IPS-15b (cell line): ENCODE measurements at regions not wholly inside any gene's neighbourhood (a gene's known extent, or its start where the extent isn't known, plus 50 kb on each side); places are given as distances from the start of the nearest gene placed in this dataset.

Experiments
- H3K27me3 ChIP-seq: one replicate; pipeline ENCODE4 v1.6.1; 2013; ENCODE audit warnings: low read length; ENCODE audit not compliant: control insufficient read depth, insufficient read depth
- H3K36me3 ChIP-seq: one replicate; pipeline ENCODE4 v1.6.1; 2013; ENCODE audit warnings: low read length; ENCODE audit not compliant: control insufficient read depth, insufficient read depth
- H3K4me1 ChIP-seq: one replicate; pipeline ENCODE4 v1.6.1; 2013; ENCODE audit warnings: mild to moderate bottlenecking, low read length; ENCODE audit not compliant: control insufficient read depth, insufficient read depth
- H3K4me3 ChIP-seq: one replicate; pipeline ENCODE4 v1.5.1; 2013; ENCODE audit warnings: low read depth, low read length
- H3K9ac ChIP-seq: one replicate; pipeline ENCODE4 v1.6.1; 2013; ENCODE audit warnings: low read depth, mild to moderate bottlenecking, low read length
- H3K9me3 ChIP-seq: one replicate; pipeline ENCODE4 v1.6.1; 2013; ENCODE audit warnings: mild to moderate bottlenecking, low read length; ENCODE audit not compliant: control insufficient read depth, insufficient read depth

DNA sequence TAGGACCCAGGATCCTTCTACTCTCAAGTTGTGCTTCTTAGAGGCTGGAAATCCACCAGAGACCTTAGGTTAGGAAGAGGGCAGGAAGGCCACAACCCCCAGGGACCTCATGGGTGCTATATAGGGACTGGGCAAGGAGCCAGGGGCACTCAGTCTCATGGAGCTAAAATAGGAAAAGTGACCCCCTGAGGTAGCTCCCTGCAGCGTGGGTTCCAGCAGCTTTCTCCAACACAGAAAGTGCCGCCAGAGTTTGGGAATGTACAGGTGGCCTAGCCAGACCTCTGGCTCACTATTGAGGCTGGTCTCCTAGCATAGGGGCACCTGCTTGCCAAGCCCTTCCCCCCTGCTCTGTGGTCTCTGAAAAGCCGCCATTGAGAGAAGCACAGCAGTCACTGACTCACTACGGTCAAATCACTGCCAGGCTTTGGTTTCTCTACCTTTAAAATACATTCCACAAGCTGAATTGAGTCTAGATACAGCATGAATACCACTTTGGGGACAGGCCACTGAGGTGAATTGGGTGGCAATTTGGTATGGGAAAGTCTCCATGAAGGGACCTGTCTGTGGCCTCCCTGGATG lies 333.2 kb upstream of the PODXL start:
- Histone ChIP-seq H3K9me3 (peaks cover 5% of the 10 kb centered on the region), H3K9ac (peak overlapping the region; percentile 47), H3K27me3 (peaks cover 24% of the 10 kb centered on the region), H3K36me3 (no peaks in the 10 kb centered on the region), H3K4me1 (peaks cover 2% of the 10 kb centered on the region), H3K4me3 (no peak overlapping the region)

GRCh38 chr7:131883769-131884168 lies 327.3 kb upstream of the PODXL start:
- H3K4me3 ChIP-seq = no peak overlapping the region
- no peaks in the 10 kb centered on the region for H3K4me1 ChIP-seq

GRCh38 chr7:131883196-131883595 lies 326.8 kb upstream of the PODXL start:
- no peak overlapping the region for H3K9ac ChIP-seq
- H3K27me3 ChIP-seq = peaks cover 4% of the 10 kb centered on the region
- H3K4me1 ChIP-seq = no peaks in the 10 kb centered on the region
- H3K9me3 ChIP-seq = peaks cover 5% of the 10 kb centered on the region
- H3K4me3 ChIP-seq = no peak overlapping the region
- no peaks in the 10 kb centered on the region for H3K36me3 ChIP-seq

More at GRCh38 chr7:131883769-131884168, 327.3 kb upstream of the PODXL start:
- Histone ChIP-seq H3K27me3 (peaks cover 7% of the 10 kb centered on the region), H3K9me3 (peaks cover 5% of the 10 kb centered on the region), H3K36me3 (no peaks in the 10 kb centered on the region), H3K9ac (no peak overlapping the region)

DNA sequence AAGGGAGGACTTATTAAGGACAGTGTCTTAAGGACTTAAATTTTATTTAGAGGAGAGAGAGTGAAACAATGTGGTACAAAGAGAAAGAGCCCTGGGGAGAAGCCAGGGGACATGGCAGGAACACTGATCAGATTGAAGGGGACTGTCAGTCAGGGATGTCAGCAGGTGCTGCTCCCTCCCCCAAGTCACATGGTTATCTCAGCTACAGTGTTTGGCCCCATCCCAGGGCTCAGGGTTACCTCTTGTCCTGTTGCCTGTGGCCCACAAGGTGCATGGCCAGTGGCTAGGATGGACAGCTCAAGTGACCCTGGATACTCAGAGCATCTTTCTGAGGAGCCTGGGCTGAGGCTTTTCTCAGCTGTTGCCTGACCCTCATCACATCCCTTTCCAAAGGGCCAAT lies 325.9 kb upstream of the PODXL start:
- Histone ChIP-seq H3K9me3 (peaks cover 5% of the 10 kb centered on the region), H3K36me3 (no peaks in the 10 kb centered on the region), H3K27me3 (peaks cover 2% of the 10 kb centered on the region), H3K9ac (no peak overlapping the region), H3K4me3 (no peak overlapping the region), H3K4me1 (no peaks in the 10 kb centered on the region)

- no peaks in the 10 kb centered on the region for H3K36me3 ChIP-seq
- H3K4me1 ChIP-seq = no peaks in the 10 kb centered on the region
- no peak overlapping the region for H3K9ac ChIP-seq
- no peaks in the 10 kb centered on the region for H3K9me3 ChIP-seq
- no peaks in the 10 kb centered on the region for H3K27me3 ChIP-seq
- no peak overlapping the region for H3K4me3 ChIP-seq
These were observed 323.6 kb upstream of the PODXL start for GRCh38 chr7:131880078-131880477.

GRCh38 chr7:131879424-131879823 lies 323.0 kb upstream of the PODXL start:
- no peaks in the 10 kb centered on the region for H3K27me3 ChIP-seq
- H3K9ac ChIP-seq = no peak overlapping the region
- H3K4me3 ChIP-seq = no peak overlapping the region
- no peaks in the 10 kb centered on the region for H3K4me1 ChIP-seq
- H3K9me3 ChIP-seq = no peaks in the 10 kb centered on the region
- H3K36me3 ChIP-seq = no peaks in the 10 kb centered on the region

DNA sequence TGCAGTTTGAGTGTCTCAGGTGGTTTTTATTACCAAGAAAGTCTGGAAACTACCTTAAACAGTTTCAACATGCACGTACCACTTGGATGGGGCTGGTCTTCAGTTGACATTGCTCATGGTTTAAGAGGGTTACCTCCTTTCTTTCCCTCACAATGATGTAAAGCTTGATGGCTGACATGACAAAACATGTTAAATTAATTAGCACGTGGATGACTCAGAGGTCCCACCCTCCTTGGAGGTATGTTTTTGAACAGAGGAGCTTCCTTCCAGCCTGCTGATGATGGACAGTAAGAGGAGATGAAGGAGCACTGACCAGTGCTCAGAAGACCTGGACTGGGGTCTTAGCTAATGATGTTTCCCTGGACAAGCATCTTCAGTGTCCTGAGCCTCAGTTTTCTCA lies 322.3 kb upstream of the PODXL start:
- no peaks in the 10 kb centered on the region for H3K27me3 ChIP-seq
- no peaks in the 10 kb centered on the region for H3K4me1 ChIP-seq
- no peak overlapping the region for H3K9ac ChIP-seq
- H3K4me3 ChIP-seq = no peak overlapping the region
- no peaks in the 10 kb centered on the region for H3K9me3 ChIP-seq
- no peaks in the 10 kb centered on the region for H3K36me3 ChIP-seq

DNA sequence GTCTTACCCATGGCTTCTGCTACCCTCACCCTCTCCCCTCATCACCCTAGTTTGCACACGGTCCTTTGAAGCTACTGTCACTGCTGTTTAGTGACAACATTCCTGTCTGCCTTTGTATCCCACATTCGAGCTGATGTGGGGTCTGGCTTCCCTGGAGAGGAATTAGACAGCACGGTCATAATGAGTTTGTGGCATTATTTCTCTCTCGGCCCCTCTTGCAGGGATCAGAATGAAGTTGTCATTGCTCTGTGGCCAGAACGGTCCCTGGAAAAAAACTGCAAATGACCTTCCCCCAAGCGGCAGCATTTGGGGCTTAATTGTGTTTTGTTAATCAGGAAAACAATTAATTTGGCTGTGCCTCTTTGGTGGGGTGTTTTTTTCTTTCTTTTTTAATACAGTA lies 317.2 kb upstream of the PODXL start:
- Histone ChIP-seq H3K4me3 (no peak overlapping the region), H3K9me3 (no peaks in the 10 kb centered on the region), H3K4me1 (no peaks in the 10 kb centered on the region), H3K9ac (no peak overlapping the region), H3K27me3 (no peaks in the 10 kb centered on the region), H3K36me3 (no peaks in the 10 kb centered on the region)

DNA sequence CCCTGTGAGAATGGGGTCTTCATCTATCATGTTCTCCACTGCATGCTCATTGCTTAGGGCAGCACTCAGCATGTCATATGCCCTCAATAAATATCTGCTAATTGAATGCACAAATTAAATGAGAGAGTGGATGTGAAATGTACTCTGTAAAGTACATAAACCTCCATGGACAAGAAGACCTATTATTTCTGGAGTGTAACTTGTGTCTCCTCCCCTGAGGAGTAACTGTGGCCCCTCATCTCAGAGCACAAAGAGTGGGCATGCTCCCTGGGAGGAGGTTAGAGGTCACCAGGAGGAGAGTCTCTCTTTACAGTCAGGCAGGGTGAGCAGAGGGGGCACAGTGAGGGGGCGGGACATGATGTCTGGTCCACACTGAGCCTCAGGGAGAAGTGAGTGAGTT lies 313.6 kb upstream of the PODXL start:
- Histone ChIP-seq H3K9ac (no peak overlapping the region), H3K4me3 (no peak overlapping the region), H3K36me3 (no peaks in the 10 kb centered on the region), H3K4me1 (no peaks in the 10 kb centered on the region), H3K27me3 (no peaks in the 10 kb centered on the region), H3K9me3 (no peaks in the 10 kb centered on the region)

- Histone ChIP-seq H3K4me1 (no peaks in the 10 kb centered on the region), H3K4me3 (no peak overlapping the region), H3K36me3 (no peaks in the 10 kb centered on the region)
These were observed 312.9 kb upstream of the PODXL start for GRCh38 chr7:131869169-131869844.

DNA sequence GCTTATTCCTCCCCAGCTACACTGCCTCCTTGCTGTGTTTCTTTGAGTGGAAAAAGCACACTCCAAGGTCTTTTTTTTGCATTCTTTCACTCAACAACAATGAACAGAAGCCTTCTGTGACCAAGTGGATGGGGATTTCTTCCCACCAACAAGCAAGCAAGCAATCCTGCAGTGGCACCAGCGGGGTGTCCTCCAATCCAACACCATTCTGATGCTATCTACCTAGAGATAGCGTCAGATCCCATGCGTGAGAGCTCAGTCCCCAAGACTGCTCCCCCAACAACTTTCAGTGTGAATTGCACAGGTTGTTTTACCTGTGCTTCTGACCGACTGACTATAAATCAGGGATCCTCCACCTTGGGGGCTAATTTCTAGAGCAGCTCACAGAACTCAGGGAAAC lies 311.0 kb upstream of the PODXL start:
- no peak overlapping the region for H3K9ac ChIP-seq
- no peaks in the 10 kb centered on the region for H3K4me1 ChIP-seq
- H3K9me3 ChIP-seq = no peaks in the 10 kb centered on the region
- no peaks in the 10 kb centered on the region for H3K36me3 ChIP-seq
- H3K27me3 ChIP-seq = no peaks in the 10 kb centered on the region
- no peak overlapping the region for H3K4me3 ChIP-seq

More at GRCh38 chr7:131869169-131869844, 312.9 kb upstream of the PODXL start:
- Histone ChIP-seq H3K27me3 (no peaks in the 10 kb centered on the region), H3K9me3 (no peaks in the 10 kb centered on the region), H3K9ac (no peak overlapping the region)

GRCh38 chr7:131865911-131866310 lies 309.5 kb upstream of the PODXL start:
- no peak overlapping the region for H3K4me3 ChIP-seq
- H3K9me3 ChIP-seq = no peaks in the 10 kb centered on the region
- no peak overlapping the region for H3K9ac ChIP-seq
- no peaks in the 10 kb centered on the region for H3K36me3 ChIP-seq
- H3K4me1 ChIP-seq = no peaks in the 10 kb centered on the region
- no peaks in the 10 kb centered on the region for H3K27me3 ChIP-seq
